Astrocyte (in vitro differentiated cells and primary cell): ENCODE measurements at regions not wholly inside any gene's neighbourhood (a gene's known extent, or its start where the extent isn't known, plus 50 kb on each side); places are given as distances from the start of the nearest gene placed in this dataset.

Experiments
- EZH2 ChIP-seq: IDR thresholded peaks from 2 replicates; pipeline ENCODE4 v1.6.1; 2012; ENCODE audit warnings: mild to moderate bottlenecking, low read length, inconsistent platforms; ENCODE audit not compliant: insufficient read depth
- TF ChIP-seq, protein P1 (sequence below): IDR thresholded peaks from 2 replicates; pipeline ENCODE4 v1.5.1; 2011; ENCODE audit warnings: low read depth, mild to moderate bottlenecking, inconsistent platforms, low read length, moderate library complexity; ENCODE audit not compliant: insufficient read depth

DNA sequence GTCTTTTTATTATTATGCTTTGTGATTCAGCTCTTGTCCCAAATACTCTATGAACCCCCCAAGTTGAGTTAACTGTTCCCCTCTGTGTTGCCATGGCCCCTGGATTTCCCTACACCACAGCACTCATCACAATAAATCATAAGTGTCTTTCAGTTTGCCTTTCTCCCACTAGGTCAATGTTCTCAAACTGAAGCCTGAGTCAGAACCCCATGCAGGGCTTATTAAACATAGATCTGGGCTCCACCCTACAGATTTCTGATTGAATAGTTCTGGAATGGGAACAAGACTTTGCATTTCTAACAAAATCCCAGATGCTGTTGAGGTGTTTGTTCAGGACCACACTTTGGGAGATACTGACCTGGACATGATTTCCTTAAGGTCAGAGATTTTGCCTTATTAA is 199.4 kb downstream of the TBX5 start:
- TF ChIP-seq, protein P1, sequence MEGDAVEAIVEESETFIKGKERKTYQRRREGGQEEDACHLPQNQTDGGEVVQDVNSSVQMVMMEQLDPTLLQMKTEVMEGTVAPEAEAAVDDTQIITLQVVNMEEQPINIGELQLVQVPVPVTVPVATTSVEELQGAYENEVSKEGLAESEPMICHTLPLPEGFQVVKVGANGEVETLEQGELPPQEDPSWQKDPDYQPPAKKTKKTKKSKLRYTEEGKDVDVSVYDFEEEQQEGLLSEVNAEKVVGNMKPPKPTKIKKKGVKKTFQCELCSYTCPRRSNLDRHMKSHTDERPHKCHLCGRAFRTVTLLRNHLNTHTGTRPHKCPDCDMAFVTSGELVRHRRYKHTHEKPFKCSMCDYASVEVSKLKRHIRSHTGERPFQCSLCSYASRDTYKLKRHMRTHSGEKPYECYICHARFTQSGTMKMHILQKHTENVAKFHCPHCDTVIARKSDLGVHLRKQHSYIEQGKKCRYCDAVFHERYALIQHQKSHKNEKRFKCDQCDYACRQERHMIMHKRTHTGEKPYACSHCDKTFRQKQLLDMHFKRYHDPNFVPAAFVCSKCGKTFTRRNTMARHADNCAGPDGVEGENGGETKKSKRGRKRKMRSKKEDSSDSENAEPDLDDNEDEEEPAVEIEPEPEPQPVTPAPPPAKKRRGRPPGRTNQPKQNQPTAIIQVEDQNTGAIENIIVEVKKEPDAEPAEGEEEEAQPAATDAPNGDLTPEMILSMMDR: no peak
- TF ChIP-seq EZH2: no peak
